Skeletal muscle tissue (tissue), 4 donors: ENCODE measurements at regions not wholly inside any gene's neighbourhood (a gene's known extent, or its start where the extent isn't known, plus 50 kb on each side); places are given as distances from the start of the nearest gene placed in this dataset. TPM values are rescaled to one million over a fixed set of nuclear protein-coding genes. Genes with fewer than 3 reads are reported as not detected.
A peak's percentile ranks its signal among the peaks of the same experiment; 100 is the strongest.
"Not testable (repeated sequence)": the region's sequence is repeated elsewhere in the genome, so short reads cannot be mapped to it uniquely, and the experiment has no call there.

Source experiments
- H3K27ac ChIP-seq: one replicate; pipeline ENCODE4 v1.7.0; 2013; ENCODE audit warnings: mild to moderate bottlenecking, low read depth, low read length, inconsistent platforms
- H3K27me3 ChIP-seq, 3 donors: one replicate each; pipeline ENCODE4 v1.7.0; 2013; ENCODE audit warnings: low read length in 3 of 3; ENCODE audit not compliant: control insufficient read depth in 3 of 3, insufficient read depth in 3 of 3
- H3K36me3 ChIP-seq, 3 donors: one replicate each; pipeline ENCODE4 v1.7.0; 2013; ENCODE audit warnings: low read length in 3 of 3; ENCODE audit not compliant: control insufficient read depth in 3 of 3, insufficient read depth in 3 of 3
- H3K4me1 ChIP-seq, 3 donors: one replicate each; pipeline ENCODE4 v1.7.0; 2013; ENCODE audit warnings: low read length in 3 of 3, mild to moderate bottlenecking in 3 of 3; ENCODE audit not compliant: control insufficient read depth in 3 of 3, insufficient read depth in 3 of 3
- H3K4me3 ChIP-seq, 3 donors: one replicate each; pipeline ENCODE4 v1.7.0; 2013; ENCODE audit warnings: low read length in 3 of 3
- H3K9ac ChIP-seq, 3 donors: one replicate each; pipeline ENCODE4 v1.7.0; 2013; ENCODE audit warnings: low read length in 3 of 3, mild to moderate bottlenecking in 3 of 3, moderate library complexity in 2 of 3, low read depth in 1 of 3
- H3K9me3 ChIP-seq, 3 donors: one replicate each; pipeline ENCODE4 v1.7.0; 2013; ENCODE audit warnings: low read length in 3 of 3; ENCODE audit not compliant: control insufficient read depth in 3 of 3
- small RNA-seq: library from RNA; depleted of rRNA; stranded (forward); fragments of <200 nt; gene quantifications from one replicate; pipeline ENCODE3, GENCODE V24; 2014
- donor health status: Osteomylitis.

GRCh38 chr15:25253048-25253973, 185.5 kb downstream of the UBE3A start:
- H3K9me3 ChIP-seq, H3K9ac ChIP-seq, H3K27me3 ChIP-seq, H3K27ac ChIP-seq, H3K36me3 ChIP-seq, H3K4me3 ChIP-seq, H3K4me1 ChIP-seq: not testable (repeated sequence)

GRCh38 chr15:25268166-25268565, 170.7 kb downstream of the UBE3A start:
- H3K9ac ChIP-seq = no peak overlapping the region
- H3K27me3 ChIP-seq = no peaks in the 10 kb centered on the region
- no peaks in the 10 kb centered on the region for H3K36me3 ChIP-seq
- H3K4me3 ChIP-seq = no peak overlapping the region
- H3K9me3 ChIP-seq = no peaks in the 10 kb centered on the region
- H3K4me1 ChIP-seq = no peaks in the 10 kb centered on the region
- no peak overlapping the region for H3K27ac ChIP-seq

Small RNA genes in the stretch of these regions (small RNA-seq; reads per million reads assigned to genes)
- gene RF00105 (not detected), gene SNORD115-1 (0.72 reads per million, percentile 71 among the genes with 10 or more reads in this experiment), gene SNORD115-10 (20.3 reads per million, percentile 94 among the genes with 10 or more reads in this experiment), gene SNORD115-11 (0.07 reads per million), gene SNORD115-12 (not detected), gene SNORD115-14 (1.6 reads per million, percentile 84 among the genes with 10 or more reads in this experiment), gene SNORD115-15 (10.7 reads per million, percentile 92 among the genes with 10 or more reads in this experiment), gene SNORD115-16 (16.2 reads per million, percentile 93 among the genes with 10 or more reads in this experiment), gene SNORD115-17 (0.25 reads per million, percentile 19 among the genes with 10 or more reads in this experiment), gene SNORD115-18 (not detected), gene SNORD115-19 (not detected), gene SNORD115-2 (0.97 reads per million, percentile 77 among the genes with 10 or more reads in this experiment), gene SNORD115-20 (2.1 reads per million, percentile 86 among the genes with 10 or more reads in this experiment), gene SNORD115-21 (2.3 reads per million, percentile 86 among the genes with 10 or more reads in this experiment), gene SNORD115-22 (0.49 reads per million, percentile 60 among the genes with 10 or more reads in this experiment), gene SNORD115-23 (6.7 reads per million, percentile 91 among the genes with 10 or more reads in this experiment), gene SNORD115-24 (0.12 reads per million), gene SNORD115-25 (0.09 reads per million), gene SNORD115-27 (0.07 reads per million), gene SNORD115-28 (not detected), gene SNORD115-29 (not detected), gene SNORD115-3 (2.4 reads per million, percentile 86 among the genes with 10 or more reads in this experiment), gene SNORD115-30 (13.3 reads per million, percentile 93 among the genes with 10 or more reads in this experiment), gene SNORD115-31 (1.2 reads per million, percentile 81 among the genes with 10 or more reads in this experiment), gene SNORD115-32 (10.9 reads per million, percentile 92 among the genes with 10 or more reads in this experiment), gene SNORD115-33 (14.3 reads per million, percentile 93 among the genes with 10 or more reads in this experiment), gene SNORD115-34 (14.0 reads per million, percentile 93 among the genes with 10 or more reads in this experiment), gene SNORD115-35 (2.0 reads per million, percentile 85 among the genes with 10 or more reads in this experiment), gene SNORD115-36 (0.07 reads per million), gene SNORD115-37 (0.32 reads per million, percentile 37 among the genes with 10 or more reads in this experiment), gene SNORD115-38 (23.0 reads per million, percentile 94 among the genes with 10 or more reads in this experiment), gene SNORD115-39 (3.5 reads per million, percentile 88 among the genes with 10 or more reads in this experiment), gene SNORD115-4 (0.72 reads per million, percentile 71 among the genes with 10 or more reads in this experiment), gene SNORD115-40 (10.3 reads per million, percentile 92 among the genes with 10 or more reads in this experiment), gene SNORD115-41 (34.2 reads per million, percentile 94 among the genes with 10 or more reads in this experiment), gene SNORD115-42 (9.0 reads per million, percentile 92 among the genes with 10 or more reads in this experiment), gene SNORD115-43 (not detected), gene SNORD115-44 (34.7 reads per million, percentile 94 among the genes with 10 or more reads in this experiment), gene SNORD115-45 (not detected), gene SNORD115-46 (not detected), gene SNORD115-47 (not detected), gene SNORD115-5 (9.0 reads per million, percentile 92 among the genes with 10 or more reads in this experiment), gene SNORD115-6 (0.46 reads per million, percentile 58 among the genes with 10 or more reads in this experiment), gene SNORD115-7 (not detected), gene SNORD115-8 (5.7 reads per million, percentile 90 among the genes with 10 or more reads in this experiment), gene SNORD115-9 (not detected), gene SNORD116-1 (142 reads per million, percentile 97 among the genes with 10 or more reads in this experiment), gene SNORD116-10 (0.16 reads per million), gene SNORD116-11 (1.9 reads per million, percentile 85 among the genes with 10 or more reads in this experiment), gene SNORD116-12 (5.0 reads per million, percentile 90 among the genes with 10 or more reads in this experiment), gene SNORD116-13 (12.4 reads per million, percentile 93 among the genes with 10 or more reads in this experiment), gene SNORD116-14 (76.1 reads per million, percentile 96 among the genes with 10 or more reads in this experiment), gene SNORD116-15 (155 reads per million, percentile 97 among the genes with 10 or more reads in this experiment), gene SNORD116-16 (398 reads per million, percentile 98 among the genes with 10 or more reads in this experiment), gene SNORD116-17 (0.14 reads per million), gene SNORD116-18 (186 reads per million, percentile 97 among the genes with 10 or more reads in this experiment), gene SNORD116-19 (0.09 reads per million), gene SNORD116-2 (74.7 reads per million, percentile 96 among the genes with 10 or more reads in this experiment), gene SNORD116-22 (not detected), gene SNORD116-23 (21.3 reads per million, percentile 94 among the genes with 10 or more reads in this experiment), gene SNORD116-24 (793 reads per million, percentile 98 among the genes with 10 or more reads in this experiment), gene SNORD116-25 (179 reads per million, percentile 97 among the genes with 10 or more reads in this experiment), gene SNORD116-29 (363 reads per million, percentile 98 among the genes with 10 or more reads in this experiment), gene SNORD116-3 (not detected), gene SNORD116-30 (0.14 reads per million), gene SNORD116-5 (not detected), gene SNORD116-6 (59.0 reads per million, percentile 95 among the genes with 10 or more reads in this experiment), gene SNORD116-7 (not detected), gene SNORD116-8 (312 reads per million, percentile 97 among the genes with 10 or more reads in this experiment), gene SNORD116-9 (not detected)
